HG03064 (cell line): ENCODE measurements at regions not wholly inside any gene's neighbourhood (a gene's known extent, or its start where the extent isn't known, plus 50 kb on each side); places are given as distances from the start of the nearest gene placed in this dataset.

ENCODE experiments used
- ATAC-seq: cut with Tn5 transposase; IDR thresholded peaks from one replicate; pipeline ENCODE4 v1.9.1; 2021; ENCODE audit warnings: low read depth; ENCODE audit not compliant: unreplicated experiment

DNA sequence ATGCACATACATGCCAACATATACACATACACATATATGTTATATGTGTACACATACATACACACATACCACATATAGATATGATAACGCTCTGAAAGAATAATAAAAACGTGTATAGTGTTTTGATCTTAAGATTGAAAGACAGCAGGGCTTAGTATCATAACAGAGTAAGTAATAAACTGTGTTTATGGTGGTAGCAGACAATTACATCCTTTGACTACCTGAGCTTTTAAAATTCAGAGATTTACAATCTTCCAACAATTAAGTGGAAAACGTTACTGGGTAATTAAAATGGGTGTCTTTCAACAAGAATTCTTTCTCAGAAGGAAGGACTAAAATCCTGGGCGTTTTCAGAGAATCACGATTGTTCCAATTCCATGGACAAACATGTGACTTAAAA is 552.4 kb downstream of the EPHA4 start:
- ATAC-seq: no peak

DNA sequence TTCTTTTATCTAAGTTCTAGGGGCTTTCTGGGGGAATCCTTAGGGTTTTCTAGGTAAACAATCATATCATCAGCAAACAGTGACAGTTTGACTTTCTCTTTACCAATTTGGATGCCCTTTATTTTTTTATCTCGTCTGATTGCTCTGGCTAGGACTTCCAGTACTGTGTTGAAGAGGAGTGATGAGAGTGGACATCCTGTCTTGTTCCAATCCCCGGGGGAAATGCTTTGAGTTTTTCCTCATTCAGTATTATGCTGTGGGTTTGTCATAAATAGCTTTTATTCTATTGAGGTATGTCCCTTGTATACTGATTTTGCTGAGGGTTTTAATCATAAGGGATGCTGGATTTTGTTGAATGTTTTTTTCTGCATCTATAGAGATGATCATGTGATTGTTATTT is 549.5 kb downstream of the EPHA4 start:
- no peak for ATAC-seq

DNA sequence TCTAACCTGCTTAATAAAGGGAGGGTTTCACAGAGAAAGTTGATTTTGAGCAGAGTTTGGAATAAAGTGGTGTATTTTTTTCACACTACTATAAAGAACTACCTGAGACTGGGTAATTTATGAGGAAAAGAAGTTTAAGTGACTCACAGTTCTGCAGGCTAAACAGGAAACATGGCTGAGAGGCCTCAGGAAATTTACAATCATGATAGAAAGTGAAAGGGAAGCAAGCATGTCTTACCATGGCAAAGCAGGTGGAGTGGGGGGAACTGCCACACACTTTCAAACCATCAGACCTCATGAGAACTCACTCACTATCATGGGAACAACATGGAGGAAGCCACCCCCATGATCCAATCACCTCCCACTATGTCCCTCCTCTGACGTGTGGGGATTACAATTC is 546.7 kb downstream of the EPHA4 start:
- no peak for ATAC-seq

DNA sequence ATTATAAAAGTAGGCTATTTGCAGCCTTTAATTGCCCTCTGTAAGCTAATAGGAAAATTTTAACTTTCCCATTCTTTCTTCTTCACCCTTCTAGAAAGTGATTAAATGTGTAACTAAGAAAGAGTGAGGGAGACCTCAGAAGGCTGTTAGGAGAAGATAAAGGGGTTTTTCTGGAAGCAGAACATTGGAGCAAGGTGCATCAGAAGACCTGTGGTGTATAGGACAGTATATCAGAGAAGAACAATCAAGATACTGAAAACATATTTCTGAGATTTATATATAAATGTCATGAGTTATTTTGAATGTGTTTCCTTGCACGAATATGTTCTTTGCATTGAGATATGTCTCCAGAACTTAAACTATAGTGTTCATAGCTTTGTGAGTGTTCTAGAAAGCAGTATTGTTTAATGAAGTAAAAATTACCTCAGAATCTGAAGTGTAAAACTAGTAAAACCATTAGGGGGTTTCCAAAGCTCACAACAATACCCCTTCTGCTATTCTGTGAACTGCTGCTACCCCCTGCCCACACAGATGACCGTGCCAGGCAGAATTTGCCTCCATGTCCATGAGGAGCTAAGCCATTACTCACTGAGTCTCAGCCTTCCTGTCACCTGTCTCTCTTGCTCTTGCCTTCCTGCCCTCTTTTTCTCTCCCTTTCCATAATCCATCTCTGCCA is 537.9 kb downstream of the EPHA4 start:
- no peak for ATAC-seq

DNA sequence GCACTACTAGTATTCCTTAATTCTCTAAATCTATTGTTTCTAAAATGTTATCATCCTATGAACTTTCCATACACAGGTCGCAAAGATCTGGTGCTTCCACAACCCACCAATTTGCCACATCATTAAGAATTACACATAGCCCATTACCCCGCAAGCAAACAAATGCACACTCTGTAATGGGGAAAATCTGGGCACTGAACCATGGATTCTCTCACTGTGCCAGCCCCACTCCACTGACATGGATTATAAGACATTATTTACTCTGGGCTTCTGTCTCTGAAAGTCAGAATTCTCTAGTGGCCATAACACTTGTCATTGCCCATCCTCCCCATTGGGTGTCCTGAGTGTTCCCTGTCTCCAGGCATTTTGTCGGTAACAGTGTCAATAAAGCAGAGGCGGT is 537.1 kb downstream of the EPHA4 start:
- no peak for ATAC-seq

DNA sequence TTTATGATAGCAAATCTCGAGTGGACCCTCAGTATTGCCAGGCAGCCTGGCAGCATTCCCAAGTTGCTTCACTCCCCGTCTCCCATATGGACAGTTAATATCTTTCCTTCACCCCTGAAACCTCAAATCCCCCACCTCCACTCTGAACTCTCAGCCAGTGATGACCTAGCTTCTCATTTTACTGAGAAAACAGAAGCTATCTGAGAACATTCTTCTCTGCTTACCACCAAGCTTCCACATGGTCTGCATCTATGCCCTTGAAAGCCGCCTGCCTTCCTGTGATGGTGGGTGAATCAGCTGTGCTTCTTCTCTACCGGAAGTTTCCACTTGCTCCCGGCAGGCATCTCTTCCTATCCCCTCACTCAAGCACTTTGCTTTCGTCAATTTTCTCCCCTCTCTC is 529.2 kb downstream of the EPHA4 start:
- ATAC-seq: no peak

DNA sequence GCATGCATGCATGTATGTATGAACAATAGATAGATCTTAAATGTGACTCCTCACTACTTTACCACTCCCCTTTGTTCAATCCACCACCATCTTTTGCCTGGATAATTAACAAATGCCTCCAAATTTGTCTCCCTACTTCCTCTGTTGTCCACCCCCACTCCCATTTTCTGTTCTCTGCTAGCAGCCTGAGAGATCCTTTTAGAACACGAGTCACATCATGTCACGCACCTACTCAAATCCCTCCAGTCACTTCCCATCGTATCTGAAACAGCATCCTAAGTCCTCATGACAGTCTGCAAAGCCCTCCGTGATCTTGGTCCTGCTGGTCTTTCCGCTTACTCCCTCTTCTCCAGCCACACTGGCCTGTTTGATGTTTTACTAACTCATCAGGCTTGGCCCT is 527.3 kb downstream of the EPHA4 start:
- ATAC-seq: no peak

DNA sequence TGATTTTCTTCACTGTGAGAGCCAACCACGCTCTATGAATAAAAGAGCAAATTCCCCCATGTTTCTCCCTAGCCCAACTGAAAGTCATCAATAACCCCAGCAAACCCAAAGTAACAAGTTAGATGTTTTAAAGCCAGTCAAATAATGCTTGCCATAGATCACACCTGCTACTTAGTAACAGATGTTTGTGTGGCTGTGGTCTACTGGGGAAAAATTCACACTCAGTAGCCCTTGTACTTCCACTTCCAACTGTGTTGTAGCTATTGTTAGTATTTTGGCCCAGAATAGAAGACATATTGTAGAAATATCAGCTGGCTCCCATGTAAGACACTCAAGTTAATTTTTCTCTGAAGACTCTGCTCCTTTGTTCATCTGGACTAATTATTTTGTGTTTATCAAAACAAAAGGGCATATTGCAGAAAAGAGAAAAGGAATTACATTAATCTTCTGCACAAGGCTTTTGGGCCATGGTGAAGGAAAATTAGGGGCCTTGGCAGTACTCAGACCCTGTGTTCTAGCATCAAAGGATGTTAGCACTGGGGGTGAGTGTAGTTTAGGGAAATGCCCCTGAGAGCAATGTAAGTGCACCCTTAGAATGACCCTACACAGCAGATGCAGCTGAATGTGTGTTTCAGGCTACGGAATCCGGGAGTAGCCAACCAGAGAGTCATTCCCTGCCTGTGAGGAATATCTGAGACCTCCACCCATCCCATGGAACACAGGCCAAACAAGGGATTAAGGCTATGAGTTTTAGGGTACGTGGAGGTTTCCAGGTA is 521.9 kb downstream of the EPHA4 start:
- ATAC-seq: no peak

DNA sequence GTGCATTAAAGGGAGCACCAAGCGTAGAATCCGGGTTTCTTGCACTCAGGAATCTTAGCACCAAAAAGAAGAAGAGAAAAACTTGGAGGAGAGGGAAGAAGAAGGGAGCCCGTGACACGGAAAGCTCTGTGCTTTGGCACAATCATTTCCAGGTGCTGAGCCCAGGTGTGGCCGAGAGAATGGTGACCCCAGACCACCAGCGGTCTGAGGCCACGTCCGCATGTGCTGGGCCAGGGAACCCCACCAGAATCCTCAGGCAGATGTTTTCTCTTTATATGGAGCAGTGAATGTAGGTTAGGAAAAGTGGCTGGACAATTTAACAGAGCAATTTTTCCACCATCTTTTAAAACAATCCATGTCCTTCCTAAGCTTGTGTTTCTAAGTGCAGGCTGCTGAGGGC is 520.9 kb downstream of the EPHA4 start:
- ATAC-seq: no peak

DNA sequence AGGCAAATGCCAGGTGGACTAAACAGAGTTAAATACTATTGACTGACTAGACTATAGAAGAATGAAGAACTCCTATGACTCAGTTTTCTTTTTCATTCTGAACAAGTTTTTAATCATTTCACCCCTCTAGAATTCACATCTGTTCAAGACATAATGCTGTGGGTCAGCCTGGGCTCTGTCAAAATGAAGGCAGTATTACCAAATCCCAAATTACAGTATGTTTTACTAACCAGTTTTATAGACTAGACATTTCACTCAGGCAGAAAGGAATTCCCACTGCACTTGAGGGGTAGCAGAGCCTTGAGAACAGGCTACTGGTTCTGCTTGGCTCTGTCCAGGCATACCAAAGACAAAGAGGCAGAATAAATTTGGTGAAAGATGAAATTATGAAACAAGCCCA is 511.7 kb downstream of the EPHA4 start:
- no peak for ATAC-seq

DNA sequence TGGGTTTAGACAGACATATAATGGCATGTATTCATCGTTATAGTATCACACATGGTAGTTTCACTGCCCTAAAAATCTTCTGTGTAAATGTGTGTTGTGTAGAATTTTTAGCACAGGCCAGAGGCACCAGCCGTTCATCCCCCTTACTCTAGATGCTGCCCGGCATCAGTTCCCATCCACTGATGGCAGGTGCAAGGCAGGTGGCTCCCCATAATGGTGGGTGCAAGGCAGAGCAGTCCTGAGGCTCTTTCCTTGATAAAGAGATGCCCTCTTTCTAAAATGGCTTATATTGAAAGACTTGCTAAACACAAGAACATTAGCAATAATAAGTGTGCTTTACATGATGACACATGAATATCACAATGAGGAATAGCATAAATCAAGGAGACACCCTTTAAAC is 508.5 kb downstream of the EPHA4 start:
- no peak for ATAC-seq

DNA sequence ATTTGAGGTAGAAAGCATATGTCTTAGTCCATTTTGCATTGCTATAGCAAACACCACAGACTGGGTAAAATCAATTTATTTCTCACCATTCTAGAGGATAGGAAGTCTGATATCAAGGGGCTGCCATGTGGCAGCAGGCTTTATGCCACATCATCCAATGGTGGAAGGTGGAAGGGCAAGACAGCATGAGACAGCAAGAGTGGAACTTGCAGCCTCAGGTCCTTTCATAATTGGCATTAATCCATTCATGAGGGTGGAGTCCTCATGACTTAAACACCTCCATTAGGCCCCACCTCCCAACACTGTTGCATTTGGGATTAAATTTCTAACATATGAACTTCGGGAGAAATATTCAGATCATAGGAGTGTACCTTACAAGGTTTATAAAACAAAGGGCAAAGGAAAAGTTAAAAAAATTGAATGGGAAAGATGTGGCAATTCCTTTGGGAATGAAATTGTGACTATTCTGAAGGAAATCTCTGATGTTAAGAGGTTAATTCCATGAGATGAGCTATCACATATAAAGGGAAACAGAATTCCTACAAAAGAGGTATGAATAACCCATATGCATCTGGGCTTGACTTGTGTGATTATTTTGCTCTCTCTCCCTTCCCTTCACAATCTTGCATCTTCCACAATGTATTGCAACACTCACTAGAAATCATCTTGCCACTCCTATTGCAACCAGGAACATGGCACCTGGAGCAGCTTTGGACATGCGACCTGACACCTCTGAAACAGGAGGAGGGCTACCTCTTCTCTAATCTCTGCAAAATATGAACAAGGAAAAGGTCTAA is 507.8 kb downstream of the EPHA4 start:
- no peak for ATAC-seq

DNA sequence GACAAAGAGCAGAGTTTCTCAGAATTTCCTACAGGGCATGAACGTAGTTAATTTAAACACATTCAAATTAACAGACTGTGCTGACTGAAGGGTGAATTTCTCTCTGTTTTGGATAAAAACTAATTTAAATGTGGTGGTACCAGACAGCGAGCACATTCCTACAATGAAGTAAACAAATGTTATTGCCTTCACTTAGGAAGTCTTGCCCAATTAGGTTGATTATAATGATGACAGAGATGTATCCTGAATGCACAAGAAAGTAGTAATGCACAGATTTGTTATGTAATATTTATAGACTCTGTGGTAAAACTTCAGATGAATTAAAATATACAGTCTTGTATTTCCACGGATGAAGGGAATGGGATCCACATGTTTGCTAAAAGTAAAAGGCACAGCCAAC is 507.2 kb downstream of the EPHA4 start:
- ATAC-seq: no peak

DNA sequence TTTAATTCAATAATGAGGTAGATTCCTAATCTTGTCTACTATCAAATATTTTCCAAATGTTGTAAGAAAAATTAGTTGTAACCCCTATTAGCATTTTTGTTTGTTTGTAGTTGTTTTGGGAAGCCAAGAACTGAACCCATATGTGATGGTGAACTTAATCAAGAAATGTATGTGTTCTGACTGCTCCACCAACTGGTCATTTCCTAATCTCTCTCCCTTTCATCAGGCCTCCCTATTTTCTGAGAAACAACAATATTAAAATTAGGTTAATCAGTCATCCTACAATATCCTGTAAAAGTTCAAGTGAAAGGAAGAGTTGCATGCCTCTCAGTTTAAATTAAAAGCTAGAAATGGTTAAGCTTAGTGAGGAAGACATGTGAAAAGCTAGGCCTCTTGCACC is 504.0 kb downstream of the EPHA4 start:
- ATAC-seq: no peak

DNA sequence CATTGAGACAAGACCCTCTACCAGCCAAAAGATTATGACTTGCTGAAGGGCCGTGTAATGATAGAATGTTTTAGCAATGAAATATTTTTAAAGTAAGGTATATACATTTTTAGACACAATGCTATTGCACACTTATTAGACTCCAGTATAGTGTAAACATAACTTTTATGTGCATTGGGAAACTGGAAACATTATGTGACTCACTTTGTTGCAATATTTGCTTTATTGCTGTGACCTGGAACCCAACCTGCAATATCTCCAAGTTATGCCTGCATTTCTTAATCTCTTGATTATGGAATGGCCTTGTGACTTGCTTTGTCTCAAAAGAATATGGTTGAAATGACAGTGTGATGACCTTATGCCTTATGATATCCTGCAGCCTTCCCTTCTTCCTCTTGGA is 502.0 kb downstream of the EPHA4 start:
- ATAC-seq: no peak

DNA sequence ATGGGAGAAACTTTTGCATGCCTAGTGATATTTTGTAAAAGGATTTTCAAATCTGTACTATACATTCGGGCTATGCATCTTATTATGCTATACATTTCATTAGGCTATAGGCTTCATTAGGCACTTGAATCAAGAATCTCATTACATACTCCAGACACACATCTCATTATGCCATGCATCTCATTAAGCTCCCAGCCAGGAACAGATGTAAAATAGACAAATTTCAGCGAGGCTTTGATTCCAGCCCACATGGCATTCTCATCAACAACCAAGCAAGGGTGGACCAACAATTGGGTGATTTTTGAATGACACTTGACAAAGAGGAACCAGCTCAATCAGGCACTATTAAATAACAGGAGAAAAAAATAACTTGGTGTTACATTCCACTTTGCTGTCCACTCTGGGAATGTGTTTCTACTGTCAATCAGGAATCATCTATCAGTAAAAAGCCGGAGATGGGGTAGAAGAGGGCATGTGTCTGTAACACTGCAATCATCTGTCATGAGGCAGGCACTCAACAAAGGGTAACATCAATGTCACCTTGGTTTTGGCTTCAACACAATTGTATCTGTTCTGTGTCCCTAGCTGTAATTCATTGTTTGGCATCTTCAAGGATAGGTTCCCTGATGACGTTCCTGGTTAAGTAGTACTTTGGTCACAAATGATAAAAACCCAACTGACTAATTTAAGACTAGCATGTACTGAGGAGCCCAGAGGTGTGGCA is 498.6 kb downstream of the EPHA4 start:
- no peak for ATAC-seq

DNA sequence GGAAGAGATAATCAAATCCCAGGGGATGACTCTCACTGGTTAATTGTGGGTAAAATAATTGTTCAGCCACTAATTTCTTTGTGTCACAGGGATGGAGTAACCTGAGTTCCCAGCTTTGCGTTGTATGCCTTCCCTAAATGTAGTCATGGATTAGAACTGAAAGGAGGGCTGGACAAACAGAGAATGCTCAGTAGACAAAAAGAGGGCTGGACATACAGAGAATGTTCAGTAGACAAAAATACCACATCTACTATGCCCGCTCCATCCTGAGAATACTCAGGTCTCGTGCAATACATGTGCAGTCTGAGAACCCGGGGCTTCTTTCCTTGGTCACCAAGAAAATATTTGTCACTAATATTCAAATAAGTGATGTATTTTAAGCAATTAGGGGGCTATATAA is 497.9 kb downstream of the EPHA4 start:
- ATAC-seq: no peak

DNA sequence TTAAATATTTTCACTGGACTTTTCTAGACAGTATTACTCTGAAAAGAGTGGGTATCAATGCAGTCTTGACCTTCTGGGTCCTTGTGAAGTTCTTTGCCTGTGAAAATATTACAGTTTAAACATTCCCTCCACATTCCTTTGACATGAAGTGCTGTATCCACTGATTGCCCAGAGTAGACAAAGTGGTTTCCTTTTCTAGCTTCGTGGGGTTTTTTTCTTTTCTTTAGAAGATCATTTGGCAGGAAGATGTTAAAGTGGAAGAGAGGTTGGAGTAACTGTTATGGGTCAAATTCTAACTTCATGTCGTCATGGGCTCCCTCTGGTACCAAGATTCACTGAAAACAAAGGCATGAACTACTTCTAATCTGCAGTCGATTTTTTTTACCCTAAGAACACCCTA is 496.9 kb downstream of the EPHA4 start:
- no peak for ATAC-seq

DNA sequence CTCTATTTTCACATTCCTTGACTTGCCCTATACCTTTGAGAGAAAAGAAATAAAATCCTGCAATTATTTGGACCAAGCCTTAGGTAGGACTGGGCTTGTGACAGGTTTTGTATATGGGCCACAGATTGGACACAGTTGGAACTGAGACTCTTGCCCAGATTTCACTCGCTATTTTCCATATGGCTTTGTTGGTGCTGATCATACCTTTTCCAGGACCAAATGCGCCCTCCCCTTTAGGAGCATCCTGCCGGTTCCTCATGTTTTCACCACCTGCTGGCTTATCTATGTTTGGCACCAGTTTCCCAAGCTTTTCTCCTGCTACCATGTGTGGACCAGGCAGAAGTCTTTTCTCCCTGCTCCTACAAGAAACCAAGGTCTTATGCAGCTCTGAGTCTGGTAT is 494.9 kb downstream of the EPHA4 start:
- no peak for ATAC-seq

DNA sequence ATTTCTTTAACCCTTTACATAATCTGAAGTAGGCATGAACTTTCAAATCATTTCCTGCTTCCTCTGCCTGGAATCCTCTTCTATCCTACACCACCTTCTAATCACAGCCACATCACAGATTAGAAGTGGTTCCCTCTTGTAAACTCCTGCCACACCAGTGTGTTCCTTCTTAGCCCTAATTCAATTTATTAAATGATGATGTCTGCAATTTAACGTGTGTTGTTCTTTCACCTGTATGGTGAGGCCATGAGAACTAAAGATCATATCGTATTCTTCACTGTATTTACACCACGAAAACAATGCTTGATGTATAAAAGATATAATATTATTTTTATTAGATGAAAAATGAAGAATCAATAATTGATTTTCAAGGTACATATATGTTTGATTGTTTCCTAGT is 494.3 kb downstream of the EPHA4 start:
- no peak for ATAC-seq

DNA sequence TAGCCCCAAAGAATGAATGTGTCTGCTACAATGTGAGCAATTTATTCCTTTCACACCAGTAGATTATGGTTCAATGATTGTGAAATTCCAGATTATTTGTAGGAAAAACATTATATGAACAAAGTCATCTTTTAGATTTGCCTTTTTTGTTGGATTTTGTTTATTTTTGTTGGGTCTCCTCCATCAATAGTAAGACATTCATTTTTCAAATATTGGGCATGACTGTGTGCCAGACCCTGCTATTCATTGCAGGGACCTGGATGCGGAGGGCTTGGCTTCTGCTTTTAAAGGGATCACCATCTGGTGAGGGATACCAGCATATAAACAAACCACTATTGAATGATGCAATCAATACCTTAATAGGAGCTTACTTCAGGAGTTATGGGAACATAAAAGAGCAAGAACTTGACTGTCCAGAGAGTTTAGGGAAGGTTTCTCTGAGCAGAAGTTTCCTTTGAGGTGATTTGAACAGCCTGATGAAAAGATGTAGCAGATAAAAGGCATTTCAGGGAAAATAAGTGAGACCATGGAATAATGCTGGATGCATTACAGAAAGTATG is 486.7 kb downstream of the EPHA4 start:
- no peak for ATAC-seq
